WTC11 (cell line): ENCODE measurements at regions not wholly inside any gene's neighbourhood (a gene's known extent, or its start where the extent isn't known, plus 50 kb on each side); places are given as distances from the start of the nearest gene placed in this dataset.

ENCODE experiments used
- ATAC-seq: fragments of 200-7000 bp; cut with Tn5 transposase; 2 replicates; pipeline ENCODE4 v1.10.0; 2021; ENCODE audit warnings: mild to moderate bottlenecking, moderate library complexity
- CTCF ChIA-PET: fragments of 300-600 bp; sonication (Branson Sonifier 250); formaldehyde crosslinking; loops from one replicate; lab custom pipeline; 2021; ENCODE audit warnings: antibody characterized with exemption; lab: Charles Lee
- POLR2A ChIA-PET: fragments of 350-600 bp; sonication (Branson Sonifier 250); formaldehyde crosslinking; loops from one replicate; lab custom pipeline; 2021; ENCODE audit warnings: antibody characterized with exemption; lab: Charles Lee
- DNase-seq: peaks from one replicate; pipeline ENCODE4 v3.0.0; 2021; ENCODE audit warnings: low spot score
- H3K27ac Mint-ChIP-seq: 2 replicates; pipeline ENCODE4 v1.8.0; 2021; ENCODE audit warnings: mixed read lengths
- H3K27me3 Mint-ChIP-seq: 2 replicates; pipeline ENCODE4 v1.8.0; 2021; ENCODE audit warnings: low read depth, mild to moderate bottlenecking, moderate library complexity, mixed read lengths
- H3K36me3 Mint-ChIP-seq: 2 replicates; pipeline ENCODE4 v1.8.0; 2021; ENCODE audit warnings: mixed read lengths
- H3K4me1 Mint-ChIP-seq: 2 replicates; pipeline ENCODE4 v1.8.0; 2022; ENCODE audit warnings: mixed read lengths
- H3K4me3 Mint-ChIP-seq: 2 replicates; pipeline ENCODE4 v1.8.0; 2021; ENCODE audit warnings: mild to moderate bottlenecking, moderate library complexity, mixed read lengths
- H3K9me3 Mint-ChIP-seq: 2 replicates; pipeline ENCODE4 v1.8.0; 2021; ENCODE audit warnings: mixed read lengths
- CBFB ChIP-seq: sonication (generic); formaldehyde crosslinking; IDR thresholded peaks from 2 replicates; pipeline ENCODE4 v1.8.1; 2022; ENCODE audit warnings: mild to moderate bottlenecking, low read depth, missing genetic modification reagents
- CREM ChIP-seq: sonication (generic); formaldehyde crosslinking; IDR thresholded peaks from 2 replicates; pipeline ENCODE4 v1.8.1; 2022; ENCODE audit warnings: mild to moderate bottlenecking, missing genetic modification reagents, moderate library complexity
- E2F5 ChIP-seq: sonication (generic); formaldehyde crosslinking; IDR thresholded peaks from 2 replicates; pipeline ENCODE4 v1.8.1; 2022; ENCODE audit warnings: mild to moderate bottlenecking, moderate library complexity, missing genetic modification reagents
- ESRRA ChIP-seq: sonication (generic); formaldehyde crosslinking; IDR thresholded peaks from 2 replicates; pipeline ENCODE4 v1.8.1; 2022; ENCODE audit warnings: mild to moderate bottlenecking, missing genetic modification reagents, borderline replicate concordance
- ETV6 ChIP-seq: sonication (generic); formaldehyde crosslinking; IDR thresholded peaks from 2 replicates; pipeline ENCODE4 v1.8.1; 2022; ENCODE audit warnings: mild to moderate bottlenecking, missing genetic modification reagents
- FOXJ3 ChIP-seq: sonication (generic); formaldehyde crosslinking; IDR thresholded peaks from 2 replicates; pipeline ENCODE4 v1.9.0; 2021; ENCODE audit warnings: missing genetic modification reagents, mild to moderate bottlenecking, borderline replicate concordance
- FOXP1 ChIP-seq: sonication (generic); formaldehyde crosslinking; IDR thresholded peaks from 2 replicates; pipeline ENCODE4 v1.8.0; 2022; ENCODE audit warnings: missing genetic modification reagents, mild to moderate bottlenecking, moderate library complexity, borderline replicate concordance
- JAZF1 ChIP-seq: fragments of 250-450 bp; sonication (Bioruptor Pico); IDR thresholded peaks from 2 replicates; pipeline ENCODE4 v1.9.0; 2021; ENCODE audit warnings: moderate library complexity, mild to moderate bottlenecking, inconsistent platforms
- NFE2L1 ChIP-seq: sonication (generic); formaldehyde crosslinking; IDR thresholded peaks from 2 replicates; pipeline ENCODE4 v1.8.1; 2023; ENCODE audit warnings: missing genetic modification reagents
- PRRX2 ChIP-seq: fragments of 250-450 bp; sonication (Bioruptor Pico); IDR thresholded peaks from 2 replicates; pipeline ENCODE4 v1.8.0; 2021; ENCODE audit warnings: mild to moderate bottlenecking
- SMAD3 ChIP-seq: sonication (generic); formaldehyde crosslinking; IDR thresholded peaks from 2 replicates; pipeline ENCODE4 v1.8.0; 2022; ENCODE audit warnings: missing genetic modification reagents, mild to moderate bottlenecking, borderline replicate concordance
- SMAD4 ChIP-seq: sonication (generic); formaldehyde crosslinking; IDR thresholded peaks from 2 replicates; pipeline ENCODE4 v1.8.0; 2022; ENCODE audit warnings: mild to moderate bottlenecking, missing genetic modification reagents
- SP1 ChIP-seq: sonication (generic); formaldehyde crosslinking; conservative IDR thresholded peaks from 2 replicates; pipeline ENCODE4 v1.8.1; 2022; ENCODE audit warnings: missing genetic modification reagents
- TP53 ChIP-seq: sonication (generic); formaldehyde crosslinking; IDR thresholded peaks from 2 replicates; pipeline ENCODE4 v1.8.1; 2023; ENCODE audit warnings: mild to moderate bottlenecking, missing genetic modification reagents
- ZNF121 ChIP-seq: sonication (generic); formaldehyde crosslinking; IDR thresholded peaks from 2 replicates; pipeline ENCODE4 v1.8.0; 2023; ENCODE audit warnings: missing genetic modification reagents
- ZNF219 ChIP-seq: sonication (generic); formaldehyde crosslinking; IDR thresholded peaks from 2 replicates; pipeline ENCODE4 v1.8.0; 2023; ENCODE audit warnings: missing genetic modification reagents, mild to moderate bottlenecking, borderline replicate concordance
- ZNF396 ChIP-seq: fragments of 250-450 bp; sonication (Bioruptor Pico); IDR thresholded peaks from 2 replicates; pipeline ENCODE4 v1.8.0; 2021; ENCODE audit warnings: mild to moderate bottlenecking, moderate library complexity, borderline replicate concordance
- TF ChIP-seq, protein P1 (sequence below): sonication (generic); formaldehyde crosslinking; IDR thresholded peaks from 2 replicates; pipeline ENCODE4 v1.8.0; 2023; ENCODE audit warnings: missing genetic modification reagents, mild to moderate bottlenecking, borderline replicate concordance
- TF ChIP-seq, protein P2 (sequence below): fragments of 250-450 bp; sonication (Bioruptor Pico); conservative IDR thresholded peaks from 2 replicates; pipeline ENCODE4 v1.9.0; 2021; ENCODE audit warnings: mild to moderate bottlenecking
- TF ChIP-seq, protein P3 (sequence below): fragments of 200-600 bp; IDR thresholded peaks from 2 replicates; pipeline ENCODE4 v1.8.0; 2022; ENCODE audit warnings: antibody characterized with exemption
- TF ChIP-seq, protein P4 (sequence below): sonication (generic); formaldehyde crosslinking; IDR thresholded peaks from 2 replicates; pipeline ENCODE4 v1.8.1; 2022; ENCODE audit warnings: mild to moderate bottlenecking, missing genetic modification reagents, moderate library complexity, borderline replicate concordance
- TF ChIP-seq, protein P5 (sequence below): sonication (generic); formaldehyde crosslinking; IDR thresholded peaks from 2 replicates; pipeline ENCODE4 v1.8.0; 2022; ENCODE audit warnings: mild to moderate bottlenecking, missing genetic modification reagents

DNA sequence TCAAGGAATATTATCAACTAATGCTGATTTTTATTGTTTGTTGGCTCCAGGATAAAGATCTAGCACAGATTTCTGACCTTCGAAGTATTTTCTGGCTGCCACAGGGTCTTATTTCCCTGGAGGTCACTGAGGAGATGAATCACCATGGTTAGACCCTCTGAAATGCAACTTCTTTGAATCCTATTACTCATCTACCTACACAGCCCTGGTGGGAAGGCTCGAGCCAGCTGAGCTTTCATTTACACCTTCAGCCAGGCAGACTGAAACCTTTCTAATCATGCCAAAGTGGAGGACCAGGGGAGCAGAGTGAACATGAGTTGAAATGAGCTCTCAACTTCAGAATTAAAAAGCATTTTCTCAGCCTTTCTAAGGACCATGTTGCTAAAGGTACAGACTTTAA, 130.5 kb downstream of the SMIM20 start:
- no peak for DNase-seq
- ChIA-PET CTCF (no interaction called here), POLR2A (no interaction called here)
- Mint-ChIP-seq H3K27ac (no peak overlapping the region), H3K9me3 (peaks cover 10% of the 10 kb centered on the region), H3K4me1 (peaks cover 14% of the 10 kb centered on the region), H3K4me3 (no peak overlapping the region), H3K36me3 (0 out of 2 replicates have a peak, but pooled peaks cover 2% of the 10 kb centered on the region), H3K27me3 (peaks cover 3% of the 10 kb centered on the region; the same call in 1 of the 2 replicates)
- TF ChIP-seq ESRRA (no peak), CBFB (CRISPR knock-in tag) (no peak), NFE2L1 (CRISPR knock-in tag) (no peak), ZNF121 (CRISPR knock-in tag) (no peak)
- TF ChIP-seq, protein P1, sequence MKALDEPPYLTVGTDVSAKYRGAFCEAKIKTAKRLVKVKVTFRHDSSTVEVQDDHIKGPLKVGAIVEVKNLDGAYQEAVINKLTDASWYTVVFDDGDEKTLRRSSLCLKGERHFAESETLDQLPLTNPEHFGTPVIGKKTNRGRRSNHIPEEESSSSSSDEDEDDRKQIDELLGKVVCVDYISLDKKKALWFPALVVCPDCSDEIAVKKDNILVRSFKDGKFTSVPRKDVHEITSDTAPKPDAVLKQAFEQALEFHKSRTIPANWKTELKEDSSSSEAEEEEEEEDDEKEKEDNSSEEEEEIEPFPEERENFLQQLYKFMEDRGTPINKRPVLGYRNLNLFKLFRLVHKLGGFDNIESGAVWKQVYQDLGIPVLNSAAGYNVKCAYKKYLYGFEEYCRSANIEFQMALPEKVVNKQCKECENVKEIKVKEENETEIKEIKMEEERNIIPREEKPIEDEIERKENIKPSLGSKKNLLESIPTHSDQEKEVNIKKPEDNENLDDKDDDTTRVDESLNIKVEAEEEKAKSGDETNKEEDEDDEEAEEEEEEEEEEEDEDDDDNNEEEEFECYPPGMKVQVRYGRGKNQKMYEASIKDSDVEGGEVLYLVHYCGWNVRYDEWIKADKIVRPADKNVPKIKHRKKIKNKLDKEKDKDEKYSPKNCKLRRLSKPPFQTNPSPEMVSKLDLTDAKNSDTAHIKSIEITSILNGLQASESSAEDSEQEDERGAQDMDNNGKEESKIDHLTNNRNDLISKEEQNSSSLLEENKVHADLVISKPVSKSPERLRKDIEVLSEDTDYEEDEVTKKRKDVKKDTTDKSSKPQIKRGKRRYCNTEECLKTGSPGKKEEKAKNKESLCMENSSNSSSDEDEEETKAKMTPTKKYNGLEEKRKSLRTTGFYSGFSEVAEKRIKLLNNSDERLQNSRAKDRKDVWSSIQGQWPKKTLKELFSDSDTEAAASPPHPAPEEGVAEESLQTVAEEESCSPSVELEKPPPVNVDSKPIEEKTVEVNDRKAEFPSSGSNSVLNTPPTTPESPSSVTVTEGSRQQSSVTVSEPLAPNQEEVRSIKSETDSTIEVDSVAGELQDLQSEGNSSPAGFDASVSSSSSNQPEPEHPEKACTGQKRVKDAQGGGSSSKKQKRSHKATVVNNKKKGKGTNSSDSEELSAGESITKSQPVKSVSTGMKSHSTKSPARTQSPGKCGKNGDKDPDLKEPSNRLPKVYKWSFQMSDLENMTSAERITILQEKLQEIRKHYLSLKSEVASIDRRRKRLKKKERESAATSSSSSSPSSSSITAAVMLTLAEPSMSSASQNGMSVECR (CRISPR knock-in tag) = no peak
- TF ChIP-seq, protein P2, sequence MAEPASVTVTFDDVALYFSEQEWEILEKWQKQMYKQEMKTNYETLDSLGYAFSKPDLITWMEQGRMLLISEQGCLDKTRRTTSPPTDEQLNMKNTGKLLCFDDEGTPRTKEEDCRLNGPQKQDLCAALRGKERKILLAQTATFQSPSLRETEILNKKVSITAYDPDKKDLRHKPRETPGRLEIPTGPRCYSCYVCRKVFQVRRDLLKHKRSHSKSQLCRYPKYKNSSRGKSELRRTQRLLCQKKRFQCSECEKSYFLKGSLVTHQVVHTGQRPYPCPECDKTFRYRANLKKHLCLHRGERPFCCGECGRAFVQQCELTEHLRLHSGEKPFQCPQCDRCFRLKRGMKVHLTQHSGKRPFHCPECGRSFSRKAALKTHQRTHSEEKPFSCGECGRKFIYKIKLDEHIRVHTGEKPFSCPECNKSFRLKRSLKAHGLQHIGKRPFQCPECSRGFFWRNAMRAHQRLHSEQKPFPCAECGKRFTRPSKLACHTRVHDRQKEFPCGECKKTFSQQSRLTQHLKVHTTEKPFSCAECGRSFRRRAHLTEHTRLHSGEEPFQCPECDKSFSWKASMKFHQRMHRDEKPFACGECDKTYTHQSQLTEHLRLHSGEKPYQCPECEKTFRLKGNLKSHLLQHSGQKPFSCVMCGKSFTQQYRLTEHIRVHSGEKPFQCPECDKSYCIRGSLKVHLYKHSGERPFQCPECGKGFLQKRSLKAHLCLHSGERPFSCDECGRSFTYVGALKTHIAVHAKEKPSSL (CRISPR knock-in tag) = no peak
- ATAC-seq = no peak

- H3K9me3 Mint-ChIP-seq = peaks cover 10% of the 10 kb centered on the region
- ChIA-PET CTCF (no interaction called here), POLR2A (no interaction called here)
- TF ChIP-seq FOXJ3 (CRISPR knock-in tag) = no peak
- no peak for TF ChIP-seq ZNF121 (CRISPR knock-in tag)
- TF ChIP-seq, protein P3, sequence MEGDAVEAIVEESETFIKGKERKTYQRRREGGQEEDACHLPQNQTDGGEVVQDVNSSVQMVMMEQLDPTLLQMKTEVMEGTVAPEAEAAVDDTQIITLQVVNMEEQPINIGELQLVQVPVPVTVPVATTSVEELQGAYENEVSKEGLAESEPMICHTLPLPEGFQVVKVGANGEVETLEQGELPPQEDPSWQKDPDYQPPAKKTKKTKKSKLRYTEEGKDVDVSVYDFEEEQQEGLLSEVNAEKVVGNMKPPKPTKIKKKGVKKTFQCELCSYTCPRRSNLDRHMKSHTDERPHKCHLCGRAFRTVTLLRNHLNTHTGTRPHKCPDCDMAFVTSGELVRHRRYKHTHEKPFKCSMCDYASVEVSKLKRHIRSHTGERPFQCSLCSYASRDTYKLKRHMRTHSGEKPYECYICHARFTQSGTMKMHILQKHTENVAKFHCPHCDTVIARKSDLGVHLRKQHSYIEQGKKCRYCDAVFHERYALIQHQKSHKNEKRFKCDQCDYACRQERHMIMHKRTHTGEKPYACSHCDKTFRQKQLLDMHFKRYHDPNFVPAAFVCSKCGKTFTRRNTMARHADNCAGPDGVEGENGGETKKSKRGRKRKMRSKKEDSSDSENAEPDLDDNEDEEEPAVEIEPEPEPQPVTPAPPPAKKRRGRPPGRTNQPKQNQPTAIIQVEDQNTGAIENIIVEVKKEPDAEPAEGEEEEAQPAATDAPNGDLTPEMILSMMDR = no peak
- no peak for TF ChIP-seq PRRX2
- no peak for TF ChIP-seq TP53 (CRISPR knock-in tag)
- TF ChIP-seq E2F5 (CRISPR knock-in tag) = no peak
- TF ChIP-seq ETV6 (CRISPR knock-in tag) = no peak
- TF ChIP-seq, protein P4, sequence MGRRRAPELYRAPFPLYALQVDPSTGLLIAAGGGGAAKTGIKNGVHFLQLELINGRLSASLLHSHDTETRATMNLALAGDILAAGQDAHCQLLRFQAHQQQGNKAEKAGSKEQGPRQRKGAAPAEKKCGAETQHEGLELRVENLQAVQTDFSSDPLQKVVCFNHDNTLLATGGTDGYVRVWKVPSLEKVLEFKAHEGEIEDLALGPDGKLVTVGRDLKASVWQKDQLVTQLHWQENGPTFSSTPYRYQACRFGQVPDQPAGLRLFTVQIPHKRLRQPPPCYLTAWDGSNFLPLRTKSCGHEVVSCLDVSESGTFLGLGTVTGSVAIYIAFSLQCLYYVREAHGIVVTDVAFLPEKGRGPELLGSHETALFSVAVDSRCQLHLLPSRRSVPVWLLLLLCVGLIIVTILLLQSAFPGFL (CRISPR knock-in tag) = no peak
- TF ChIP-seq, protein P5, sequence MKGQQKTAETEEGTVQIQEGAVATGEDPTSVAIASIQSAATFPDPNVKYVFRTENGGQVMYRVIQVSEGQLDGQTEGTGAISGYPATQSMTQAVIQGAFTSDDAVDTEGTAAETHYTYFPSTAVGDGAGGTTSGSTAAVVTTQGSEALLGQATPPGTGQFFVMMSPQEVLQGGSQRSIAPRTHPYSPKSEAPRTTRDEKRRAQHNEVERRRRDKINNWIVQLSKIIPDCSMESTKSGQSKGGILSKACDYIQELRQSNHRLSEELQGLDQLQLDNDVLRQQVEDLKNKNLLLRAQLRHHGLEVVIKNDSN (CRISPR knock-in tag) = no peak
- TF ChIP-seq ZNF219 (CRISPR knock-in tag) = no peak
- TF ChIP-seq JAZF1 (CRISPR knock-in tag) = no peak
- TF ChIP-seq FOXP1 (CRISPR knock-in tag) = no peak
- TF ChIP-seq SMAD4 = no peak
- no peak for TF ChIP-seq ZNF396 (CRISPR knock-in tag)
- TF ChIP-seq SP1 (CRISPR knock-in tag) = no peak
- TF ChIP-seq CREM (CRISPR knock-in tag) = no peak
- no peak for TF ChIP-seq SMAD3 (CRISPR knock-in tag)
- no peak overlapping the region for H3K27ac Mint-ChIP-seq
- H3K36me3 Mint-ChIP-seq = 0 out of 2 replicates have a peak, but pooled peaks cover 2% of the 10 kb centered on the region
- ATAC-seq = no peak
- H3K27me3 Mint-ChIP-seq = peaks cover 3% of the 10 kb centered on the region; the same call in 1 of the 2 replicates
- peaks cover 14% of the 10 kb centered on the region for H3K4me1 Mint-ChIP-seq
- DNase-seq = no peak
- H3K4me3 Mint-ChIP-seq = no peak overlapping the region
Observed at GRCh38 chr4:26044983-26045382, 131.0 kb downstream of the SMIM20 start.
